ENCODE measurements at regions not wholly inside any gene's neighbourhood (a gene's known extent, or its start where the extent isn't known, plus 50 kb on each side); places are given as distances from the start of the nearest gene placed in this dataset.
A peak's percentile ranks its signal among the peaks of the same experiment; 100 is the strongest.

DNA sequence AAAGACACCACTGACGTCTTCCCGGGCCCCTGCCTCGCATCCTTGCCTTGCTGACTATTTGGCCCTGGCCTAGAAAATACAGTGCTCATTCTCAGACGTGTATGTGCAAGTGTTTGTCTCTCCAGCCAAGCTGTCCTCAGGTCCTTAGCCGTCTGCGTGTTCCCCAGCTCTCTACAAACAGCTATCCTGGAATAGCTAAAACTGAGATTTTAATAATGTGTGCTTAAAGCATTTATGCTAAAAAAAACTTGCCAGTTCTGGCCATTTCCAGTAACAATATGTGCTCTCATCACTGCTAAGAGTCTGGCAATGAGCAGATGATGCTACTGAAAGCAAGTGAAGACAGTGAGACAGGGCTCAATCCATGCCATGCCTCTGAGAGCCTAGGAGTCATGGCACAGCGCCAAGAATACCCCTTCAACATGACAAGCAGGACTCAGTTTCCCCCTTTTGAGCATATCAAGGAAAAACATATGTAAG is 55.7 kb downstream of the IRF2BP2 start:
- DNase-seq (ENCODE audit: low read depth in 2 of 2) = no peak

DNA sequence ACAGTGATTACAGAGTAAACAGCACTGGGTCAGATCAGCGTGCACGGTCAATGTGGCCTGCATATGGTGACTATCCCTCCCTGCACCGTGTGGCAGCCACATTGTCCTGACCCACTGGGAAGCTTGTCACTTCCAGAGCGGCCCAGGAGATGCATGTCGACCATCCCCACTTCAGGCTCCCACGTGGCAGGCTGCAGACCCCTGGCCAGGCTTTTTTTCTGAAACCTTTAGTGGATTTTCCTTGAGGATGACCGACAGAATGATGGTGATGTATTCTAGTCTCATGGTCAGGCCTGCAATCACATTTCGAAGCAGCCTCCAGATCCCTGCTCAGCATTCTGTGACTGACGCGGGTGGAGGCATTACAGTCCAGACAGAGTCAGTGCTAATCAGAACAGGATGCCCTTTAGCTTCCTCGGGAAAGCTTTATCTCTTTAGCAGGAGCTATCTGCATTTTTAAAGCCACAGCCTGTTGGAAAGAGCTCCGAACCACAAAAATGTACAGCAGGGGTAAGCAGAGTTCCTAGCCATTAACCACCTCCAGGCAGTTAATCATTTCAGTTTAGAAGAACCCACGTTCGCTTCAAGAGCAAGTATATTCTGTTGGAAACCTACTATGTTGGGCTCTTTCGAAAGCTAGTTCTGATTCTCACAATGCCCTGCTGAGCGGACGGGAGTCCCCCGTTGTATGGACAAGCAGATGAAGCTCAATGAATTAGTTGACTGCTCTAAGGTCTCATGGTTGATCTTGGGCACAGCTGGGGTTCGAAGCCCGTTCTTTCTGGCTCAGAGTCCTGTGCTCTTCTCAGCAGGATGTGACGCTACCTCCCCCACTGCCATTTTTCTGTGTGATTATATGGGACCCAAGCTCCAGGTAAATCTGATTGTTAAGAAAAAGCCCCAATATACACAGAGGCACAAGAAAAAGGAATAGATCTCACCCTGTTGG is 56.5 kb downstream of the IRF2BP2 start:
- DNase-seq (ENCODE audit: low read depth in 2 of 2) = peak in 1 of 2 donors; percentile 79

GRCh38 chr1:234551032-234551378 is 59.0 kb downstream of the IRF2BP2 start:
- DNase-seq (ENCODE audit: low read depth in 2 of 2) = no peak

GRCh38 chr1:234550341-234551031 is 59.5 kb downstream of the IRF2BP2 start:
- no peak for DNase-seq (ENCODE audit: low read depth in 2 of 2)

- DNase-seq (ENCODE audit: low read depth in 2 of 2) = no peak
These were observed 60.4 kb downstream of the IRF2BP2 start for GRCh38 chr1:234549447-234550021.

- DNase-seq (ENCODE audit: low read depth in 2 of 2) = no peak
These were observed 62.8 kb downstream of the IRF2BP2 start for GRCh38 chr1:234546890-234547788.

DNA sequence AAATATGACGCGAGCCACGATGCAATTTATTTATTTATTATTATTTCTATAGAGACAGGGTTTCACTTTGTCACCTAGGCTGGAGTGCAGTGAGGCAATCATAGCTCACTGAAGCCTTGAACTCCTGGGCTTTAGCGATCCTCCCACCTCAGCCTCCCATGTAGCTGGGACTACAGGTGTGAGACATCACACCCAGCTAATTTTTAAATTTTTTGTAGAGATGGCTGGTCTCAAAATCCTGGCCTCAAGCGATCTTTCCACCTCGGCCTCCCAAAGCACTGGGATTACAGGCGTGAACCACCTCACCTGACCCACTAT is 63.6 kb downstream of the IRF2BP2 start:
- no peak for DNase-seq (ENCODE audit: low read depth in 2 of 2)

DNA sequence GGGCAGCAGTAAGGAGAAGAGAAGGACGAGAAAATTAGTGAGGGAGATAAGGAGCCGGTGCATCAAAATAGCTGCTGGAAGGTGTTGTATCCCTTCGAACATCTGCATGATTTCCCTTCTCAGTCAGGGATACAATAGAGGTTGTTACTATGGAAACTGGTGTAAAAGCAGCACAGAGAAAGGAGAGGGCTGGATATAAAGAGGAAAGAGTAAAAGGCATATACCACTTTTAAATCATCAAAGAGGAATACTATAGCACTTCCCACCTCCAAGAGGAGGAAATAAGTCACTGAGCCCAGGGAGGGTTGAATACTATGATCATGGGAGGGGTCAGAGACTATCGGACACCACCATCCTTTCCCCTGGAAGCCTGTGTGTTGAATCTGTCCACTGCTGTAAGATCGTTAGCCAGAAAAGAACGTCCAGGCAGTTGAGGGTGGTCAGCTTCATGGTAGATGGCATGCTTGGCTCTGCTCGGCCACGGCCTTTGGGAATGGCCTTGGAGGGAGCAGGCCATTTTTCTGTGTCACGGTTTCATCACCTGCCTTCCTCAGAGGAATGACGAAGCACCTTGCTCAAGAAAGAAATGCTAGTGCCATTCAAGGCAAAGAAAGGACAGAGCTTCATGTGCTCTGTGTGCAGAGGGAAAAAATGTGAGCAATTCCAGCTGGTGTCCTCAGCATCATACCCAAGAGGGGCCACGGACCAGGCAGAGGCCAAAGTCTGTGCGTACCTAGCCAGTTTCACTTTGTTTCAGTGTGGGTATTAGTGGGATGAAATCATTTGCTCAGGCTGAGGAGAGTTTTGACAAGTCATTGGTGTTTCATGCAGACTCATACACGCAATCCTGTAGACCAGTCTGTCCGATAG is 64.2 kb downstream of the IRF2BP2 start:
- DNase-seq (ENCODE audit: low read depth in 2 of 2) = peak; percentile 56 to 72

DNA sequence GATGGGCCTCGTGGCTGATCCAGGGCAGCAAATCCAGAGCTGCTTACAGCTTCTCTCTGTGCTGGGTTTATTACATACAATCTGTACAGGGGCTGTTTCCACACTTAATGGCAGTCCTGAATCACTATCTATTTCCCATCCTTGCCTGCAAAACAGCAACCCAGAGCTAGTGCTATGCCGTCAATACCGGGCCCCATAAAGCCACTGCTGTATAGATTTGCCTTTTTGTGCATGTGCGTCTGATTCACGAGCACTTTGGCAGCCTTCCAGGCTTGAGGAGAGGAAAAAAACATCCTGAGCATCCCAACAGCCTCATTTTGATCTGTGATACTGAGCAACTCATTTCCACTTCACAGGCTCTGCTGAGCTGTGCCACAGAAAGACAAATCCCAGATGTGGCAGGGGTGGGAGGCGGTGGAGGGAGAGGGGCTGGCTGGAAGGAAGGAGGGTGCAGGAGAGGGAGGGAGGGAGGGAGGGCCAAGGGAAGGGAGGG is 65.2 kb upstream of the TARBP1 start:
- DNase-seq (ENCODE audit: low read depth in 2 of 2) = peak; percentile 97 to 98

DNA sequence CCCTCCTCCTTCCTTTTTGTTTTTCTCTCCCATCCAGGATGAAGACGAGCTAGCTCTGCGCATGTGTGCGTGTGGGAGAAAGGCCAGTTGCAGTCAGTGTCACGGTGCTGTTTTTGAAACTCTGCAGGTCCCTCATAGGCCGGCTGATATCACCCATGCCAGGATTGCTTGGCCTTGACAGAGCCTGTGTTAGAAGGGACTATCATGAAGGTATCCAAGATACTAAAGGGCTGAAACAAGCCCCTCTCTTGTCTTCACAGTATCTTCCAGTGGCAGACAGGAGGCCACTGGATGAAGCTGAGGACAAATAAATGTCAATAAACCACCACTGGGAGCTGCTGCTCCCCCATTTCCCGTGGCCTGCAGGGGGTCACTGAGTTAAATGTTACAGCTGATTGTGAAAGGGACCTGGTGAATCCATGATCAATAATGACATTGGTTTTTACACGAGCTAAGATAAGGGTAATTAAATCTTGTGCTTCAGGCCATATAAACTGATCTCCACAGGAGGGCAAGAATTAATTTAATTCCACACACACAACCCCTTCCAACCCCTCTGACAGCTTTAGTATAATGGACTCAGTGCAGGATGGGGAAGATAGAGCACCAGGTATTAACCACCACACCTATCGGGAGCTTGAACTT is 64.6 kb upstream of the TARBP1 start:
- peak in 1 of 2 donors; percentile 26 for DNase-seq (ENCODE audit: low read depth in 2 of 2)

- DNase-seq (ENCODE audit: low read depth in 2 of 2) = no peak
These were observed 63.4 kb upstream of the TARBP1 start for GRCh38 chr1:234542211-234542850.

GRCh38 chr1:234541286-234541975 is 62.5 kb upstream of the TARBP1 start:
- no peak for DNase-seq (ENCODE audit: low read depth in 2 of 2)

DNA sequence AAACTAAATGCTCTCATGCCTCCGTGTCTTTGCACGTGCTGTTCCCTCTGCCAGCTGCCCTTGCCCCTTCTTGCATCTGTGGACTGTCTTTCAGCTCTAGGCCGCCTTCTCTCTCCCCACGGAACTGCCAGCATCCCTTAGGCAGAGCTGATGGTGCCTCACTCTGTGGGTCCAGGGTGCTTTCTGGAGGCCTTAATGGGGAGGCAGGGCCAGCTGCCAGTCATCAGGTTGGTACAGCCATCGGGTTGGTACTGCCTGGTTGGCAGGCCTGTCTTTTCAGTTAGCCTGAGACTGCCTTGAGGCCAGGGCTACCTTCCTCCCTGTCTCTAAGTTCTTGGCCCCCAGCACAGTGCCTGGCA is 61.4 kb upstream of the TARBP1 start:
- DNase-seq (ENCODE audit: low read depth in 2 of 2) = no peak

DNA sequence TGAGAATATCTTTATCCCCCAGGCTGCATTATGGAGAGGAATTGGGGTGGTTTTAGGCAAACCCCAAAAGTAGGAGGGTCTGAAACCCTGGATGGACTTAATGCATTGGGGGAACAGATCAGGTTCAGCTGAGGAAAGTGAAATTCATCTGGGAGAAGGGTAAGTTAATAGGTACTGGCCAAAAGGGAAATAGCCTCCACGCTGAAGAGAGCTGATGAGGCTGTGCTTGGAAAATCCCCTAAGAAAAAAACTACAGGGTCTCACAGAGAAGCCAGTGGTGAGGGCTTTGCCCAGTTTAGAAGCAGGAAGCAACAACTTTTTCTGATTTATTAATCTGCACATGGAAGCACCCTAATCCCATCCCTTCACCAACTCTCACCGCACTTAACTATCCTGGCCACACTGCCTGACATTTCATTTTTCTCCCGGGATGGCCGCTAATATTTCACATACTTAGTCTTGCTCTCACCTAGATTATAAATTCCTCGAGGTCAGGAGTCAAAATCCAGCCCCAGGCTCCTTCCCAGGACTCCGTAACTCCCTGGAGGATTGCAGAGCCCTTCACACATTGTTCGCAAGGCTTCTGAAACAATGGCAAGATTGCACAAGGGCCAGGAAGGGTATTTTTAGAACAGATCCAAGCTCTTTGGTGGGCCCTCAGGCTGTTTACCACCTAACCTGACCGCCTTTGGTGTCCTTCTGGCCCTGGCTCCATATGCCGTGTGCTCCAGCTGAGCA is 60.9 kb upstream of the TARBP1 start:
- DNase-seq (ENCODE audit: low read depth in 2 of 2) = no peak

GRCh38 chr1:234538930-234539649 is 60.1 kb upstream of the TARBP1 start:
- DNase-seq (ENCODE audit: low read depth in 2 of 2) = peak in 1 of 2 donors; percentile 25

GRCh38 chr1:234538062-234538731 is 59.2 kb upstream of the TARBP1 start:
- no peak for DNase-seq (ENCODE audit: low read depth in 2 of 2)

- no peak for DNase-seq (ENCODE audit: low read depth in 2 of 2)
These were observed 58.3 kb upstream of the TARBP1 start for GRCh38 chr1:234537236-234537635.
